Left ventricle myocardium inferior (tissue), 1 donor: ENCODE measurements at regions not wholly inside any gene's neighbourhood (a gene's known extent, or its start where the extent isn't known, plus 50 kb on each side); places are given as distances from the start of the nearest gene placed in this dataset.

ENCODE experiments used
- DNase-seq: peaks from one replicate; pipeline ENCODE4 v3.0.0-alpha.2; 2020
- H3K27ac ChIP-seq: fragments of 200-600 bp; replicated peaks from 2 replicates; pipeline ENCODE4 v1.8.0; 2021
- H3K27me3 ChIP-seq: fragments of 200-600 bp; 2 replicates; pipeline ENCODE4 v1.8.0; 2021; ENCODE audit warnings: low read depth
- H3K36me3 ChIP-seq: fragments of 200-600 bp; 2 replicates; pipeline ENCODE4 v1.8.0; 2021
- H3K4me1 ChIP-seq: fragments of 200-600 bp; 2 replicates; pipeline ENCODE4 v1.8.0; 2021
- H3K4me3 ChIP-seq: fragments of 200-600 bp; 2 replicates; pipeline ENCODE4 v1.8.0; 2021; ENCODE audit warnings: mild to moderate bottlenecking, moderate library complexity
- H3K9me3 ChIP-seq: fragments of 200-600 bp; replicated peaks from 2 replicates; pipeline ENCODE4 v1.8.0; 2021
- CTCF ChIP-seq: fragments of 200-600 bp; IDR thresholded peaks from 2 replicates; pipeline ENCODE4 v1.8.0; 2021; ENCODE audit warnings: antibody characterized with exemption, mild to moderate bottlenecking, borderline replicate concordance
- intact Hi-C: fragments of 100-400 bp; cut with micrococcal nuclease; formaldehyde crosslinking; loops from one replicate; pipeline ENCODE4 v1.11.0; 2022
- donor health status: DM: no; HTN: yes; CAD: no; lungs with severe emphysema.

- Histone ChIP-seq H3K9me3 (no peaks in the 10 kb centered on the region), H3K27me3 (no peaks in the 10 kb centered on the region), H3K27ac (no peak overlapping the region), H3K4me1 (peaks cover 11% of the 10 kb centered on the region), H3K4me3 (no peak overlapping the region), H3K36me3 (no peaks in the 10 kb centered on the region)
- intact Hi-C loops: no loop called here
- DNase-seq: no peak
- no peak for TF ChIP-seq CTCF
Measured at GRCh38 chrX:69067841-69068240, 97.4 kb downstream of the PJA1 start.

DNA sequence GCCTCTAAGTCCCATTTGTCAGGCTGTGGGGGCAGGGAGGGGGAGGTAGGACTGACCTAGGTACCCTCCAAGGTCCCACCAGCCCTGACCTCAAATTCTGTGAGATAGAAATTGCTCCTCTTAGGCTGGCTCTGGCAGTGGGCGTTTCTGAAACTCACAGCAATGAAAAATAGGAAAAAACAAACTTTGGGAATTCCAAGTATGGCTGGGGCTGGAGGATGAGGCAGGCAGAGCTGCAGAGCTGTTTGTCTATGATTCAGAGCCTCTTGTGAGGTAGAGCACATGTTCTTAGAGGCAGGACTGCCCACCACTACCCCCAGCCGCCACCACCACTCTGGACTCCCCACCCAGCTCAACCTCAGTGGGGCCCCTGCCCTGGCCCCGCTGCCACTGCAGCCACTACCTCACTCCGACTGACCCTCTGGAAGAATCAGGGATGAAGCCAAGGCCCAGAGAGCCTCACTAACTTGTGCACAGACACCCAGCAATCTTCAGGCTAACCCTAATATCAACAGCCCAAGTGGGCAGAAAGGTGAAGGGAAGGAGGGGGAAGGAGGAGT is 98.2 kb downstream of the PJA1 start:
- Histone ChIP-seq H3K4me1 (peaks cover 11% of the 10 kb centered on the region), H3K9me3 (no peaks in the 10 kb centered on the region), H3K36me3 (no peaks in the 10 kb centered on the region), H3K27me3 (no peaks in the 10 kb centered on the region), H3K27ac (no peak overlapping the region), H3K4me3 (no peak overlapping the region)
- intact Hi-C loops: no loop called here
- no peak for TF ChIP-seq CTCF
- no peak for DNase-seq

- no peak for DNase-seq
- intact Hi-C loops: no loop called here
- Histone ChIP-seq H3K27ac (no peak overlapping the region), H3K9me3 (no peaks in the 10 kb centered on the region), H3K4me3 (no peak overlapping the region), H3K27me3 (no peaks in the 10 kb centered on the region), H3K4me1 (peaks cover 8% of the 10 kb centered on the region), H3K36me3 (no peaks in the 10 kb centered on the region)
- TF ChIP-seq CTCF: no peak
Measured at GRCh38 chrX:69066021-69066757, 99.1 kb downstream of the PJA1 start.

DNA sequence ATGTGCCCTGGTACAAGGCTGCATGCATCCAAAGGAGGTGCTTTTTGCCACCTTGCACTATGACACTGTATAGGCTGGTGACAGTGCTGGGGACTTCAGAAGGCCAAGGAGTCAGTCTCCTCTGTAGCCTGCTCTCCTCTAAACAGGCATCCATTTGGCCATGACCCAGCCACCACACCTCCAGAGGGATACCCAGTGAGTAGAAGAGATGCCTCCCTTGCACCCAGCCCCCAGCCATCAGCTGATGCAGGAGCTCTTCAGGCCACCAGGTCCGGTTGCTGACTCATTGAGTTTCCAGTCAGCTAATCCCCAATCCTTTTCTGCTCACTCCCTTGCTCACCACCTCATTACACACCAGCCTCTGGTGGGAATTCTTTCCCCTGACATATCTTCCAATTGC is 99.8 kb downstream of the PJA1 start:
- TF ChIP-seq CTCF: no peak
- no peaks in the 10 kb centered on the region for H3K9me3 ChIP-seq
- no peak overlapping the region for H3K27ac ChIP-seq
- no peaks in the 10 kb centered on the region for H3K36me3 ChIP-seq
- intact Hi-C loops: no loop called here
- H3K4me1 ChIP-seq: peaks cover 4% of the 10 kb centered on the region
- H3K27me3 ChIP-seq: no peaks in the 10 kb centered on the region
- no peak overlapping the region for H3K4me3 ChIP-seq
- no peak for DNase-seq

DNA sequence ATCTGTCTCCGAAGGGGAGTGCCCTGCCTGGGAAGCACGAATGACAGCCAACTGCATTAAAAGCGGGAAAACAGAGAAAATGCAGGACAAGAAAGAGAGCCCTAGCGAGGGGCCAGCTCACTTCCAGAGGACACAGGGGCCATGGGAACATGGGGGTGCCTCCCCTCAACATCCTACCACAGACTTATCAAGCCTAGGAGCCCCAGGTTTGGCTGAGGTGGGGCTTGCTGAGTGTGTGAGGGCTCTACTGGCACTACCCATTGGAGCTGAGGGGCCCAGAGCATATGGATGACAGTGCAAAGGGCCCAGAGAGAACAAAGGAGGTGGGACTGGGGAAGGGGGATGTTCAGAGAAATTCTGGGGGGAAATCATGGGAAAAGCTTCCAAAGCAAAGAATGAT is 101.8 kb downstream of the PJA1 start:
- Histone ChIP-seq H3K27me3 (no peaks in the 10 kb centered on the region), H3K36me3 (no peaks in the 10 kb centered on the region), H3K9me3 (no peaks in the 10 kb centered on the region), H3K27ac (no peak overlapping the region), H3K4me1 (peaks cover 4% of the 10 kb centered on the region), H3K4me3 (no peak overlapping the region)
- intact Hi-C loops: loop anchor here (5.0 kb wide), 1 partner anchor 236 kb away; the partner anchor contains the start of gene EFNB1
- no peak for TF ChIP-seq CTCF
- no peak for DNase-seq
